Lower leg skin (tissue), 3 donors: ENCODE measurements at regions not wholly inside any gene's neighbourhood (a gene's known extent, or its start where the extent isn't known, plus 50 kb on each side); places are given as distances from the start of the nearest gene placed in this dataset.
"Not testable (repeated sequence)": the region's sequence is repeated elsewhere in the genome, so short reads cannot be mapped to it uniquely, and the experiment has no call there.

ENCODE experiments used
- DNase-seq, 2 donors: peaks; one replicate each; pipeline ENCODE4 v3.0.0-alpha.2; 2019; ENCODE audit warnings: low spot score in 2 of 2
- H3K4me3 ChIP-seq: fragments of 200-600 bp; sonication (generic); 2 replicates; pipeline ENCODE4 v1.5.1; 2017; ENCODE audit warnings: mild to moderate bottlenecking, low read depth; ENCODE audit not compliant: poor library complexity, severe bottlenecking
- WGBS, 2 donors: methylation state at CpG; one replicate each; pipeline ENCODE4 v1.1.5; 2018; 5-methylcytosine and 5-hydroxymethylcytosine counted together
- intact Hi-C: fragments of 100-400 bp; cut with DNase I; formaldehyde crosslinking; loops from one replicate; pipeline ENCODE4 v1.15.0; 2023; ENCODE audit warnings: low total_unique reads

- WGBS, 2 donors, result no CpG with 5 or more reads among the region's 1 CpG
- intact Hi-C loops, H3K4me3 ChIP-seq, DNase-seq: not testable (repeated sequence)
Observed at GRCh38 chr1:120582135-120582534, 141.6 kb upstream of the NBPF26 start.

DNA sequence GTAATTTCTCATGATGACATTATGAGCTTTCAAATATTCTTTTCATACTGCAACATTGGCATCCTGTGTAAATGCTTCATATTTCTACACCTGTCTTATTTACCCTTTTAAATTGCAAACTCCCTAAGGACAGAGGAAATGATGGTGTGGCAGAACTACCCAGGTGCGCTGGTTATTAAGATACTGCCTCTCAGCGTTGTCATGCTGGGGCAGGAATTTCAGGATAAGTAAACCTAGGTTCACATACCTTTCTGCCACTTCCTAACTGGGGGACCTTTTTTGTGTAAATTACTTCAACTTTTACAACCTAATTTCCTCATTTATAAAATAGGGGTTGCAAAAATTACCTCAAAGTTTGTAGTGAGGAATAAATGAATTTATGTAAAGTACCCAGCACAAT, 137.7 kb upstream of the NBPF26 start:
- intact Hi-C loops, DNase-seq, H3K4me3 ChIP-seq: not testable (repeated sequence)
- no CpG with 5 or more reads among the region's 2 CpGs for WGBS, 2 donors

DNA sequence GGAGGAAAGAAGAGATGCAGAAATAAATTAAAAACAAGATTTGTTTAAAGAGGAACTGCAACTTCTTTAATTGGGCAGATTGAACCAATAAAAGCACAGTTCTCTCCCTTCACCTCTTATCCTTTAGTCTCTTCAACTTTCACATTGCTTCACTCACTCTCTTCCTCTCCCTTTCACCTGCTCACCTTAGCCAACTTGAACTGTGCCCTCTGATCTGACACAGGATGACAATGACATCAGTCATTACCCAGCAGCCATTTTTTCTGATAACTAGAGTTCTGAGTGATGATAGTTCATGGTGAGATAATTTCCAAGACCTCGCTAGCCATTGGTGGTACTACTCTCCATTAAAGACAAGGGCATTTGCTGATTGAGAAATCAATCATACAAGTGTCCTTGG, 134.9 kb upstream of the NBPF26 start:
- intact Hi-C loops, result not testable (repeated sequence)
- WGBS, 2 donors, result no CpG with 5 or more reads among the region's 1 CpG

GRCh38 chr1:120591774-120592173, 132.0 kb upstream of the NBPF26 start:
- H3K4me3 ChIP-seq, intact Hi-C loops, DNase-seq: not testable (repeated sequence)
- WGBS, 2 donors, result 60 to 100% methylated on average over 1 to 3 of the region's 4 CpGs

More for the DNA sequence above, 134.9 kb upstream of the NBPF26 start:
- H3K4me3 ChIP-seq, DNase-seq: not testable (repeated sequence)

DNA sequence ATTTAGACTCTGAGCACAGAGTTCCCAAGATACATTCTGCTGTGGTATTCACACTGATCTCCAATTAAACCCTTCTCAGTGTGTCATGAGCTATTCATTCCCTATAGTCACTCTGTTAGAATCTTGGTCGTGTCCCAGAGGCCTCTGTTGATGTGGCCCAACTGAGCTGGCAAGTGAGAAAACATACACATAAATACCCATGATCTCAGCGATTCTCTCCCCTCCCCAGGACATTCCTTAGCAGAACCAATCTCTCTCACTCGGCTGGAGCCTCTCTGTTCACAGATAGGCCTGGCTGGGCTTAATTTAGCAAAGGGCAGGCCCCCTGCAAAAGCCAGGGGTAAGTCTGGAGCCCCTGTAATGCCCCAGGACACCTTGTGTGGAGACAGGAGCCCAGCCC, 130.8 kb upstream of the NBPF26 start:
- intact Hi-C loops, DNase-seq, H3K4me3 ChIP-seq: not testable (repeated sequence)
- no CpG with 5 or more reads among the region's 3 CpGs for WGBS, 2 donors

DNA sequence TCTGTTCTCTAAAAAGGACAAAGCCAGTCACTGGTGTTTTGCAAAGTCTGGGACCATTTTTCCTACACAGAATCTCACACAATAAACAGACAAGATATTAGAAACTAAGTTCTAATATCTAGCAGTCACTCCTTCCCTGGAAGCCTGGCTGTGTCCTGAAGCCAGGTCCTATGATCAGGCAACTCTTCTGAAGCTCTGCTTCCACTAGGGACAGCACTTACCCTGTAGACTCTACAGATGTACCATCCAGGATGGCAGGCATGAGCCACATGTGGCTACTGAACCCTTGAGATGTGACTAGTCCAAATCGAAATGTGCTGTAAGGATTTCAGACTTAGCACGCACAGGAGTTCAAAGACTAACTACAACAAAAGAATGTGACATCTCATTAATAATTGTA, 130.1 kb upstream of the NBPF26 start:
- H3K4me3 ChIP-seq, DNase-seq, intact Hi-C loops: not testable (repeated sequence)
- no CpG with 5 or more reads among the region's 2 CpGs for WGBS, 2 donors

DNA sequence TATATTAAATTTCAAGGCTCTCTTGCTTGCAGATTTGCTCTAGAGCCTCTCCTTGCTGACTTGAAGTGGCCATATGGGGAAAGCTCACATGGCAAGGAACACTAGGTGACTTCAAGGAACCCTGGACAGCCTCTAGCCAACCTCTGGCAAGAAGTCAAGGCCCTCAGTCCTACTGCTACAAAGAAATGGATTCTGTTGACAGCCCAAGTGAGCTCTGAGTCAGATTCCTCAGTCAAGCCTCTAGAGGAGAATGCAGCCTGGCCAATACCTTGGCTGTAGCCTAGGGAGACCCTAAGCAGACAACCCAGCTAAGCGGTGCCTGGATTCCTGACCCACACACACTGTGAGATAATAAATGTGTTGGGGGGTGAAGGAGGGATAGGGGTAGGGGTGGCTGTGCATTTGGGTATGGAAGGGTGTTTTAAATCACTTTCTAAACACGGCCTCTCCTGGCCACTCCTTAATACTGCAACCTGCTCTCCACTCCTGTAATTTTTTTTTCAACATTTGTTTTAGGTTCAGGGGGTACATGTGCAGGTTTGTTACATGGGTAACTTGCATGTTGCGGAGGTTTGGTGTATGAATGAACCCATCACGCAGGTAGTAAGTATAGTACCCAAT, 125.3 kb upstream of the NBPF26 start:
- 33 to 88% methylated on average over 1 to 3 of the region's 4 CpGs for WGBS, 2 donors
- intact Hi-C loops, DNase-seq, H3K4me3 ChIP-seq: not testable (repeated sequence)

GRCh38 chr1:120599511-120599910, 124.2 kb upstream of the NBPF26 start:
- intact Hi-C loops, H3K4me3 ChIP-seq, DNase-seq: not testable (repeated sequence)
- WGBS, 2 donors, result no CpG with 5 or more reads among the region's 3 CpGs

GRCh38 chr1:120600442-120601041, 123.2 kb upstream of the NBPF26 start:
- WGBS, 2 donors, result no CpG with 5 or more reads among the region's 3 CpGs
- intact Hi-C loops, DNase-seq, H3K4me3 ChIP-seq: not testable (repeated sequence)

- WGBS, 2 donors, result no CpG with 5 or more reads among the region's 3 CpGs
- DNase-seq, intact Hi-C loops, H3K4me3 ChIP-seq: not testable (repeated sequence)
Observed at GRCh38 chr1:120607882-120608281, 115.9 kb upstream of the NBPF26 start.

- intact Hi-C loops, DNase-seq, H3K4me3 ChIP-seq: not testable (repeated sequence)
- WGBS, 2 donors, result no CpG with 5 or more reads among the region's 8 CpGs
Observed at GRCh38 chr1:120608314-120609014, 115.3 kb upstream of the NBPF26 start.

DNA sequence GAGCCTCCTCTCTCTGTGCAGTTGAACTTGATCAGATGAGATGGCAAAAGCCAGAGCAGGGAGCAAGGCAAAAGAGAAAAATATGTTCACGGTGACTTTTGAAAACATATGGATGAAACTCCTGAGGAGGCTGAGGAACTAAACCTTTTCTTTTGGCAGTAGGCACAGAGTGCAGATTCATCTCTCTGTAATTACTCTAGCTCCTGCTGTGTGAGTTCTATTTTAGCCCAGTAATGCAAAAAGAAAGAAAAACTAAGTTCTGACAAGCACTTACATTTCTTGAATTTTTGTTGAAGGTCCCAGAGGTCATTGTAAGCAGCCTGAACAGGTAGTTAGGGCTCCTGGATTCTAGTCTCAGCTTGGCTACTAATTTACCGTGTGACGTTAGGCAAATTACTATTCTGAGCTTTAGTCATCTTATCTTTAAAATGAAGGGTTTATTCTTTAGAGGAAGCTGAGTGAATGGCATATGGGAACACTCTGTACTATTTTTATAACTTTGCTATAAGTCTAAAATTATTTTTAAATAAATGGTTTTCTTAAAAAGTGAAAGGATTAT, 114.7 kb upstream of the NBPF26 start:
- no CpG with 5 or more reads among the region's 3 CpGs for WGBS, 2 donors
- intact Hi-C loops, H3K4me3 ChIP-seq, DNase-seq: not testable (repeated sequence)

GRCh38 chr1:120609834-120610233, 113.9 kb upstream of the NBPF26 start:
- intact Hi-C loops, DNase-seq, H3K4me3 ChIP-seq: not testable (repeated sequence)
- no CpG with 5 or more reads among the region's 6 CpGs for WGBS, 2 donors

DNA sequence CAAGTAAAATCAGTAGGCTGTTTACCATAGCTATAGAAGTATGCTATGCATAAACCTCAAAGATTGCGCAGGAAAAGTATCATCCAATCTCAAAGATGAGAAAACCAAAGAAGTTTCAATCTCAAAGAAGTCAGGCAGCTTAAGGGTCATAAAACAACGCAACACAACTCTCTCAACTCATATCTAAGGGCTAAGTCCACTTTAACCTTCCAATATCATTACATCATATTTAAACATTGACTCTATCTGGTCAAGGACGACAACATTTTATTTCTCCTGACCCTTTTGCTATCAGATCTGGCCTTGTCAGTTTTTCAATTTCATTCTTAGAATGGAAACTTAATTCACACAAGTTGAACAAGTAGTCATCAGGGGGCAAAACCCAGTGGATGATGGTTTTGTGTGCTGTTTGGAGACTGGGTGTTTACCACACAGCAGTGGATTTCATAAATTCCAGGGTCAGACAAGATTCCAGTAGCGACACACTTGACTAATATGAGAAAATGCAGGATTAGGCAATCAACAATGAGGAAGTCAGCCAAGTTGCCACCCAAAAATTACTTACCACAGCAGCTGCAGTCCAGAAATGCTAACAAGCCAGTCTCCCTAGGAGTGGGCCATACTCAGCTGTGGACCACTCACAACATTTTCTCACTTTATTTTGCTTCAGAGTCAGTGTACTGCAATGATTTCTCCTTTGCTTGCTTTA, 108.7 kb upstream of the NBPF26 start:
- H3K4me3 ChIP-seq, intact Hi-C loops, DNase-seq: not testable (repeated sequence)
- no CpG with 5 or more reads among the region's 4 CpGs for WGBS, 2 donors

DNA sequence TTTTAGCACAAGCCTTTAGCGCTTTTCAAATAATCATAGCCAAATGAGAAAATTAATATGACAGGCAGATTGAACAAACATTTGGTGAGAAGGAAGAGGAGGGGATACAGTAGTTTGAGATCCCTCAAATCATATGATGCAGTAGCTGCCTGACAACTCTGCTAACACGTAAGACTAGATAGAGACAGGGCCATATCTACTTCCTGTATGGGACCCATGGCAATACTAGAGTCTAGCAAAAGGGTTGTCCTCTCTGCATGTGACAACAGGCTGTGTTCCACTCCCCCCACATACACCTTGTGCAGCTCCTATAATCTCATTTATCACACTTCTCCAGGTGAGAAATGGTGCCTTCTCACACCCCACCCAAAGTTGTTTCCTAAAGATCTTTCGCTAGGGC, 106.3 kb upstream of the NBPF26 start:
- DNase-seq, H3K4me3 ChIP-seq, intact Hi-C loops: not testable (repeated sequence)
- WGBS, 2 donors, result no CpG with 5 or more reads among the region's 3 CpGs
